ENCODE measurements at regions not wholly inside any gene's neighbourhood (a gene's known extent, or its start where the extent isn't known, plus 50 kb on each side); places are given as distances from the start of the nearest gene placed in this dataset.

DNA sequence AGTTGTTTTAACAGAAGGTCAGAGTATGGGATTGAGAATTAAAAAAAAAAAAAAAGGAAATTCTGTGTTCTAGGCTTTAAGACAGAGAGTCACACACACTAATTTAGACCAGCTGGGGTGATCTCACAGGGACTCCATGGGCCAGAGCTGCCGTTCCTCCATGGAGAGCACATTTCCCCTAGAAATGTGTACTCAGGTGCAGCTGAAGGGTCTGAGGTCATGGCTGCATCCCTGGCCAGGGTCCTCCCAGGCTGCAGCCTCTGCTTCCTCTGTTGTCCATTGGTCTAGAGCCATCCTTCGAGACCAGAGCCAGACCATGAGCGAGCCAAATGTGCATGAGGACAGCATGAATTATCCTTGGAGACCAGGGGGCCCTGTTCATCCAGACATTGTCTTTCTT is 190.1 kb upstream of the TNP1 start:
- no peak for DNase-seq

DNA sequence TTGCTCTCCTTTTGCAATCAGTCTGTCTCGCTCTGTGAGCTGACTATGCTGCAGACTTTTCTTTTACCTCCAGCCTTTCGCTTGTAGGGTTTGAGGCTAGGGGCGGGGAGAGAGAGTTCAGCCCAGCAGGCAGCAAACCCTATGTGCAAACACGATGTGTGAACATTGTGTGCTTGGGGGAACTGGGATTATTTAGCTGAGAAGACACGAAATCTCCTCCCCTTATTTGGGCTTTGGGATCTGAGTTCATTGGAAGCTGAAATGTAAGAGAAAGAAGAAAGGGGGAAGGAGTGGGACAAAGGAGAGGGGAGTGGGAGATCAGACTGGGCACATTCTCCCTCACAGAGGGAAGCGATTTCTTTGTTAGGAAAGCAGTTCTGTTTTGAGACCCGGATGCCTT is 189.6 kb upstream of the TNP1 start:
- no peak for DNase-seq

DNA sequence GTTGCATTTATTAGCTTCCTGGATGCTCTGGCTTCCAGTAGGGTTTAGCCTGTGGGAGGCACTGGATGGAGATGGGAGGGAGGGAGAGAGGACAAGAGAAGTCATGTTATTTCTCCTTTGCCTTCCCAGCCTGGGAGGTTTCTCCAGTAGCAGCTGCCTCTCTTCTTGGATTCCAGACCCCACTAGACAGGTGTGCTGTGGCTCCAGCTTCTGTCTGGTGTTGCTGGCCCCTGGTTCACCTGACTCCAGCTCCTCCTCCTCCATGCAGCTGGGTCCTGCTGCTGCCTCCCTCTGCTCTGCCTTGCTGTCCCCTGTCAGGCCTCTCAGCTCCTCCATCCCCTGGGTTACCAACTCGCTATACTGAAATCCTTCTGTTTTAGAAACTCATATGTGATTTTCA is 188.9 kb upstream of the TNP1 start:
- no peak for DNase-seq

DNA sequence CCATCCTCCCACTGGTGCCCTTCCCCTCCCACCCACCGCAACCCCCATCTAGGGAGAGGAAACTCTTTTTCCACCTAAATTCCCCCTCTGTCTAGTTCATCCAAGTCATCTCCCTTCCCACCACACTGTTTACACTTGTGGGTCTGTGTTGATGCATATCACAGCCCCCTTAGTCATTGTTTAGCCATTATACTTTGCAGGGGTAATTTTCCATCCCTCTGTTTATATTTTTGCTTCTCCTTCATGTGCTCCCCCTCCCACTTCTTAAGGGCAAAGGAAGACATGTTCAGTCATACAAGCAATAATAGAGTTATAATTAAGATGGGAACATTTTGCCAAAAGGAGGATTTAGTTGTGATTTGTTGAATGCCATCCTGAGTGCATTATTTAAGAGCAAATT is 187.8 kb upstream of the TNP1 start:
- no peak for DNase-seq

DNA sequence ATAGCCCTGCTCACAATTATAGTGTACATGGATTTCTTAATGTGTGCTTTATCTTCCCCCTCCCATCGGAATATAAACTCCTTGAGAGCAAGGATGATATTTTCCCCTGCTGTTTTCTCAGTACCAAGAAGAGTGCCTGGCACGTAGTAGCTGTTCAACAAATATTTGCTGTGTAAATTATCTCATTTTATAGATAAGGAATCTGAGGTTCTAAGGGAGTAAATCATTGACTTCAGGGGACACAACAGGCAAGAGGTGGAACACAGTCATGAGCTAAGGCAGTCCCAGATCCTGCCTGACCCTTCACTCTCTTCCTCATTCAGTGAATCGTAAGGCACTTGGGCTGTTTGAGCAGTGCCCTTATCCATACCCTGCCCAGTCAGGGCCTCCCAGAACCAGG is 187.3 kb upstream of the TNP1 start:
- DNase-seq, result no peak

DNA sequence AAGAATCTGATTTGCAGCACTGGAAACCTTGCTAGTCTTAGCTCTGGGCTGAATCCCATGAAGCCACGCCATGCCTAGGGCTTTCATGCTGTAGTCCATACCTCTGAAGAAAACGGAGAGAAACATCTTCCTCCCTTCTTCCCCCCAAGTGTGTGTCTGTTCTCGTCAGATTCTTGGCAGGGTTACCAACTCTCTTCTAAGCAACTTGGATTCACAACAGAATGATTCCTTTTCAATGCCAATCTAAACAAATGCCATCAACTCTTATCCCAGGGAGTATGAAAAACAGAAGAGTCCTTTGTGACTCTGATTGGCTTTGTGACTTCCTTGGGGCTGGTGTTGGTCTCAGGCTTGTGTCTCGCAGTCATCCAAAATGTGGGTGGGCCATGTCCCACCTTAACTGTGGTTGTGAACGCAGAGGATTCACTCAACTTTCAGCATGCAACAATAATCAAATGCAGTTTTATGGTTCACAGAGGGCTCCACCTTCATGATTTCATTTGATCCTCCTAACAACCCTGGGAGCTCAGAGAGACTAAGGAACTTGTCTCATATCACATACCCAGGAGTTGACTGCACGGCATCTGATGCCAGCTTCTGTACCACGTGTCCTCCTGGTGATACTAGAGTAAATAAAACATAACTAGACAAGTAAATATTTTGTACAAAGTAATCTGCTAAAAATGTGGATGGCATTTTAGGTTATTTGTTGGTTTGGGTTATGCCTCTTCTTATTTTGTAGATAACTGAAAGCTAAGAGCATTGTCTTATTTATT is 186.0 kb upstream of the TNP1 start:
- no peak for DNase-seq

DNA sequence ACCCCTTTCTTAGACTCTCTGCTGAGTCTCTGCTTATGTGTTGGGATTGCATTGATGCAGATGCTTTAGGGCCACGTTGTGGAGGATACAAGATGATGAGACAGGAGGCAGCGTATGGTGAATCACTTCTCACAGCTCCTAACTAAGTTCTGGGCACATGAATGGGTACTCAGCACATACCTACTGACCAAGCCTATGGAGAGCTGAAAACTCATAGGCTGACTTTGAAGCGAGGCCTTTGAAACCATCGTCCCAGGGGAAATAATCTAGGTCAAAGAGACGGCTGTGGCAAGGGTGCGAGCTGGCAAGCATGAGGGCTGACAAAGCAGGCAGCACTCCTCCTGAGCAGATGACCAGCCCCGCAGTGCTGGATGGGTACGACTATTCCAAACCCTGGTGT is 180.2 kb upstream of the TNP1 start:
- DNase-seq, result no peak

DNA sequence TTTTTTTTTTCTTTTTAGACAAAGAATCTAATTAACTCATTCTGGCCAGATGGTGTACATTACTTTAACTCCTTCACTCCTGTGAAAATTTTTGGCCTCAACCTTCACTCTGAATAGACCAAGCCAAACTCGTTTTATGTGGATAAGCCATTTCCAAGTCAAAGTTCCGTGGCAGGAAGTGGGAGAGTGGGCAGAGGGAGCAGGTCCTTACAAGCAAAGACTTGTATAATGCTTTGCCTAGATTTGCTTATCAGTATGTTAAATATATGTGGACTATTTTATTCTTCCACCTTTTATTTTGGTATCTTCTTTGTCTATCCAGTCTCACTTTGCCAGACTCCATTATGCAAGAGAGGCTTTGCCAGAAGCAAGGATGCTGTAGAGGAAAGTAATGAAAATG is 178.1 kb upstream of the TNP1 start:
- no peak for DNase-seq

DNA sequence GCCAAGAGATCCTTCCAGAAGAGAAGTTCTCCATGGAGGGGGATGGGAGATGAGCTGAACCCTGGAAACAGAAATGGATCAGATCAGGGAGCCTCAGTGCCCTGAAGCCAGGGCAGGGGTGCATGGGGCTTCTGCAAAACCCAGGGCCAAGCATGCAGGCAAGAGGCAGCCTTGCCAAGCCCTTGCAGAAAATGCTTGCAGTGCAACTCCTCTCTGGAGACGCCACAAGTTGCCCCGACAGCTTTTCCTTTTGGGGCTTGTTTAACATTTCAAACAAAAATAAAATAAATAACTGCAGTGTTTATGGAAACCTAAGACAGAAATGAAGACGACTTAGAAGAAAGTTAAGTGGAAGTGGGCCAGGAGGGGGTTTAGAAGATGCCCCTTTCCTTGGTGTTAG is 177.5 kb upstream of the TNP1 start:
- no peak for DNase-seq

DNA sequence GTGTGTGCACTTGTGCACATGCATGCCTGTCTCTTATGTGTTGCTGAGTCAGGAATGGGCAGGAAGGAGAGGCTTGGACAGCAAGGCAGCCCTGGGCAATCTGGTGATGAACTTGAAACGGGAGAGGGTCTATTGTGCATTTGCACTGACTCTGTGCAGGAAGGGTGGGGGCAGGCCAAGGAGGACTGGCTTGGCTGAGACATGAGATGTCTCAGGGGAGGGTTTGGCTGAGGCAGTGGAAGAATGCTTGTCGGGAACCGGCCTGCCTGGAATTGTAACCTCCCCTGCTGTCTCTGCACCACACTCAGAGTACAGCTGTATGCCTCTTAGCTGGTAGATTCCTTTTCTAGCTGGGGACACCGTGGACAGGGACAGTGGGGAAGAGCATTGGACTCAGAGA is 176.1 kb upstream of the TNP1 start:
- DNase-seq, result no peak

DNA sequence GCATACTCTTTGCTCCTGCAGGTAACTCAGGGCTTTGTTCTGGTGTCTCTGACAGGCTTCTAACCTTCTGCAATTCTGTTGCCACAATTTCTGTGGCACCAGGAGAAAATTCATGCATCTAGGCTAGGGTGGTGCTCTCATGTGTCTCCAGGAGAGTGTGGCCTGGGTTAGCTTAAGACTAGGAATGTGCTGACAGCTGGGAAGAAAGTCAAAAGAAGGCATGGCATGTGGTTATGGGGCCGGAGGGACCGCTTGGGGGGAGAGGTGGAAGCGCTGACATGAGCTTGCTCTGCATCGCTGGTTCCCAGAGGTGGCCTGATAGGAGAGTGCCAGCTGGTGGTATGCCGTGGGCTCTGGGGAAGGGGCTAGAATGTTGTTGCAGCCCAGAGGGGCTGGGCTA is 173.3 kb upstream of the TNP1 start:
- no peak for DNase-seq

DNA sequence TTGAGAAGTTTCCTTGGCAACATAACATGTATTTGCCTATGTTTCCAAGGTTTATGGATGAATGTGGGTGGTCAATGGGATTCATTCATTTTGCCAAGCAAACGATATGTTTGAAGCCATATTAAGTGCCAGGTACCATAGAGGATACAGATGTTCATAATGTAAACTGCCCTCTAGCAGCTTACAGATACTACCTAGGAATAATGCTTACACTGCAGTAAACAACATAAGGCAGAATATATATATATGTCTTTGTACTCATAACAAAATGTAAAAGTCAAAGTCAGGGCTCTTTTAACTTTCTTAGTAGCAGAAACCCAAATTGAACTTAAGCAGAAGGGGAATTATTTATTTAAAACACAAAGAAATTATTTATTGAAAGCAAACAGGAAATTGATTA is 171.6 kb upstream of the TNP1 start:
- DNase-seq, result no peak

DNA sequence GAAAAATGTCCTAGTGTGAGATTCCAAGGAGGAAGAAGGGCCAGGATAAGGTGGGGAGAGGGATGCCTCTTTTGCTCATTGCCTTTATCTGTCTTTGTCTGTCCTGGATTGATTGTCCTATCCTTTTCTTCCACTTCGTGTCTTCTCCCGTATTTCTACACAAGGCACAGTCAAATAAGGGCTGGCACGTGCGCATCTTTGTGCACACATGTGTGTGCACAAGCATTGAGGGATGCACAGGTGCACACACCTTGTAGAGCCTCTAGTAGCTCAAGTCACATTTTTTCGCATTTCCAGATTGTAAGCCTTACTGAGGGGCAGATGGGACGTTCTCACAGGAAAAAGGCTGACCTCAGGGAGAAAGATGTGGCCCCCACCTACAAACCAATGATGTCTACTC is 170.2 kb upstream of the TNP1 start:
- no peak for DNase-seq

DNA sequence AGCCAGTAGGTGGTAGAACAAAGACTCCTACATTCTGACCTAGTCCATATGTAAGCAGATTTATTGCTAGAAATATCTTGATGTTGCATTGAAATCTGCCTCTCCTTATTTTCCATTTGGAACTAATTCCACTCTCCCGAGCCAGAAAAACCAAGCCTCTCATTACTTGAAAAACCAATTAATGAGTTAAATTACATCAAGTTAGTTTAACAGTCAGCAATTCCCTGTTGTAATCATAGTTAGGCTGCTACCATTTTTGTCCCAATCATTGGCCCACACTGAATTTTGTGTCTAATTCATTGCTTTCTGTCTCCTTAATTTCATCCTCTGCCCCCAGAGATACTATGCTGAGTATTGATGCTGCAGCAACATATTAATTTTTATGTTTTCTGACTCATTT is 168.3 kb upstream of the TNP1 start:
- DNase-seq, result no peak

DNA sequence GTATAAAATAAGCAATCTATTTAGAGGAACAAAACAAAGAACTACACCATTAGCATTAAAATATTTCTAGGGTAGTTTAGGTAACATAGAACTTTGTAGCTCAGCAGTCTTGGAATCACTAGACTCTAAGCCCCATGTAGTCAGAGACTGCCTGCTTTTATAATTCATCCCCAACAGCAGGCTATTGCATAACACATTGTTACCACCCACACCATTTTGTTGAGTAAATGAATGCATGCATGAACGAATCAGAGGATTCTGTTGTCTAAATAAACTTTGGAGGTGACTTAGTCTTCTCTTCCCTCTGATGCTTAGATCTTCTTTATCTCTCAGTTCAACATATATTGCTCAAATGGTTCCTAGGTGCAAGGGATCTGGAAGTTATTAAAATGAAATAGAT is 167.6 kb upstream of the TNP1 start:
- no peak for DNase-seq

DNA sequence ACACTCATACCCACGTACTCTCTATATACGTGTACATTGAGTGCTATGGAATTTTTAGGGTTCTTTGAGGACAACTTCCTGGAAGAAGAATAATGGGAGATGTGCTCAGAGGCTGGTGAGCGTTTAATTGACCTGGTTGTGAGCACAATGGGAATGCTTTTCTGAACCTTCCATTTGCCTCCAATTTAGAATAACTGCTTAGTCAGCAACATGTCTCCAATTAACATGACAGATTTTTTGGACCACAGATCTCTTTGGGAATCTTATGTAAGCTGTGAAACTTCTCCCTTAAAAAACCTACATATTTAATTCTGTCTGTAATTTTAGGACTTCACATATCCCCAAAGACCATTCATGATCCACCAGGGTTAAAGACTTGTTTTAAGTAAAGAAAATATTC is 166.7 kb upstream of the TNP1 start:
- DNase-seq, result no peak

DNA sequence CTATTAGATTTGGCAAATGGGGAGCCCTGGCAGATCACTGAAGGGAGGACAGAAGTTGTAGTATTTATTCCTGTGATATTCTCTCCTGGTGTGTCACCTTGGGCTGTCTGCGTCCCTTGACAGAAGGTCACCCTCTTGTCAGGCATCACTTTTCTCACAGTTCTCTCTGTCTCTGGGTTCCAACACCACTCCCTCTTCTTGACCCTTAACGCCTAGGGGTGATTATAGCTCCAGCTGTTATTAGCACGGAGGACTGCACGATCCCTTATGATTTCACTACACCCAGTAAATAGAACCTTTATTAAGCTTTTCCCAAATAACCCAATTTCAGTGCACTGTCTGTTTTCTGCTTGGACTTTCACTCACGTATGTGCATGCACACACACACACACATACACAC is 166.3 kb upstream of the TNP1 start:
- no peak for DNase-seq

DNA sequence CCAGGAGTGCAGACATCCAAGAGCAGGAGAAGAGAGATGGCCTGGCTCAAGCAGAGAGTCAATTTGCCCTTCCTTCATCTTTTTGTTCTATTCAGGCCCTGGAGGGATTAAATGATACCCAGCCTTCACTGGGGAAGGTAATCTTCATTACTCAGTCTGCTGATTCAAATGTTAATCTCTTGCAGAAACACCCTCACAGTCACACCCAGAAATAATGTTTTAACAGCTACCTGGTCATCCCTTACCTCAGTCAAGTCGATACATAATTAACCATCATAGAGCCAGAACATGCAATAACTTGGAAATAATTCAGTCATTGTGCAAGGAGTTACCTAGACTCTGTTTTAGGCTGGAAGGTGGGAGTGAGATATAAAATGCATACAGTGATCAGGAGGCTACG is 163.7 kb upstream of the TNP1 start:
- DNase-seq, result no peak

DNA sequence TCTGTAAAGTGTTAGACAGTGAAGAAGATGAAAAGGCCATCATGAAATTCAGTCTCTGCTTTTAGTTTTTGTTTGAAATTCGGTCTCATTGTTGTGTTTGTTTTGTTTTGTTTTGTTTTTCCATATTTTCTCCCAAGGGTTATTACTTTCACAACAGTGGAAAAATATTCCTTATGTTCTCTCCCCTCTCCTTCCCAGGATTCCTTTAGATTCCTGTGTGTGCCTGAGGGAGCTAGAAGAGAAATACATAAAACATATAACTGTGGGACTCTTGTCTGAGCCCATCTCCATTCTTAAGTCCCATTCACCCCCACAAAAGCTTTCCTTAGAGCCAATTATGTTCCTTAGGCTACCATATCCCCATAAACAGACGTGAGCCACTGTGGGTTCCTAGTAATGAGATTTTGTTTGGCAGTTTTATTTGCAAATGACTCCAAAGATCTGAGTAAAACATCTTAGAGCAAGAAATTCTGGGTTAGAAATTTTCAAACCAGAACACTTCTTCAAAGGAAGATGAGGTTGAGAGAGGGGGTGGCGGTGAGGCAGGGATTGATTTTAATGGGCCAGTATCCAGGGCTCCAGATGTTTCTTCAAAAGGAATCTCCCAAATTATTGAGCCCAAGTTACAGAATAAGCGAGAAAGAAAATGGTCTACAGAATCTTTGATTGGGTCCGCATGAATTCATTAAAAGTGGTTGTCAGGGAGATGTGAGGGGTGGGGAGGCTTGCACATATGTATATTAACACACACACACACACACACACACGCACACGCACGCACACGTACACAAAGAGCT is 157.8 kb upstream of the TNP1 start:
- DNase-seq, result no peak

DNA sequence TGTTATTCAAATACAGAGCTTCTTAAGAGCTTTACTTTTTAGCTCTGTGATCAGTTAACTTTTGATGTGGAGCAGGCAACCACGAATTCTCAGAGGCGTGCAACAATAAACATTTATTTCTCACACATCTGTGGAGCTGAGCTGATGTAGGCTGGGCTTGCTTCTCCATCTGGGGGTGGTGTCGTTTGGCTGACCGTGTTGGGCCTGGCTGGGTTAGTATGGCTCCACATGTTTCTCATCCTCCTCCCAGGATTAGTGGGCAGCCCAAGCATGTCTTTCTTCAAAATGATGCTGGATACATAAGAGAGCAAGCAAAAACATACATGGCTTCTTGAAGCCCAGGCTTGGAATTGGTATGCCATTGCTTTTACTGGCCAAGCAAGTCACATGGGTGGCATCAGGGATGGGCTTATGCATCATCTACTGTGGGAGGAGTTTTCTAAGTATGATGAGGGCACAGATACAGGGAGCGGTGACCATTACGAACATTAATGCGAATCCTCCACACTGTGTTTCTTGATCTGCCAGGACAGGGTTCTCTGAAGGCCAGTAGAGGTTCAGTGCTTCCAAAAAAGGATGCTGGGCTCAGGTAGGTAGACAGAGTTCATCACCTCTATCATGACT is 157.0 kb upstream of the TNP1 start:
- DNase-seq, result no peak

DNA sequence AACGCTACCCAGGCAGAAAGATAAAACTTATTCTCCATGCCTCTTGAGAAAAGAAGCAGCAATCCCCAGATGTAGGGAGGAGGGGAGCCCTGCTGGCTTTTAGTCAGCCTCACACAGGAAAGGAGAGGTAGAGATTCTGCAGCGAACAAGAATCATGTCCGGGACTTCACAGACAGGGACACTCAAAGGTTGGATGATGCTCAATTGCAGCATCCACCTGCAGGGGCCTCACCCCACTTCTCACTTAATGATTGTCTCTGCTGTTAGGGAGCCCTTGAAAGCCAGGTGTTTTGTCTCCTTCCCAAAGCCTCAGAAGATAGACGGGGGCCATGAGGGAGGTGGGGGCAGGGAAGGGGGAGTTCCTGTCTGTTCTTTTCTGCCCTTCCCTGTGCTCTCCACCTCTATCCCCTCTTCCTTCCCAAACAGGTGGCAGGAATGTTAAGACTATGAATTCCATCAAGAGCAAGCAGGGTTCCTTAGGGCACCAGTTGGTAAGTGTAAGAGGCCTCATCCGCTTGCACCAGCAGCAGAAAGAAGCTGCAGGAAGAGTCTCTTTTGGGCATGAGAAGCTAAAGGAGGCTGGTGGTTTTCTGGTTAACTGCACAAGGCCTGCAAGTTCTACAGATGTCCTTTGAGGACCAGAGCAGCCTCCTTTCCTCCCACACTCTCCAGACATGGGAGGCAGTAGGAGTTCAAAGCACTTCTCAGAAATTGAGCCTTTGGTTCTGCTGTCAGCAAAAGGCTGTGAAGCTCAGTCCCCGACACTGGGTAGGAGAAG is 154.7 kb upstream of the TNP1 start:
- DNase-seq, result no peak

DNA sequence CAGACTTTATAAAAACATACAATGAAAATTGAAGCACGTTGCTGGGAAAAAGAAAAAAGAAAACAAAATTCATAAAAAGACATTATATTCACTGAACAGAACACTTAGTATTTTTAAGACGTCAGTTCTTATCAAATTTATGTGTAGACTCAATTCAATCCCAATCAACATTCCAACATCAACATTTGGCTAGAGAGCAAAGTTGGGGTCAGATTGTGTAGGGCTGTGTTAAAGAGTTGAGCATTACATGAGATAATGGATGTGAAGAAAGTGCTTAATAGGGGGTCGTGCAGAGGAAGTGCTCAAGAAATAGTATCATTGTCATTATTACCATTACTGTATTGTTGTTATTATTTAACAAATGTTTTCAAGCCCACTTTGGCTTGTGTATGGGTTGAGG is 154.1 kb upstream of the TNP1 start:
- no peak for DNase-seq

DNA sequence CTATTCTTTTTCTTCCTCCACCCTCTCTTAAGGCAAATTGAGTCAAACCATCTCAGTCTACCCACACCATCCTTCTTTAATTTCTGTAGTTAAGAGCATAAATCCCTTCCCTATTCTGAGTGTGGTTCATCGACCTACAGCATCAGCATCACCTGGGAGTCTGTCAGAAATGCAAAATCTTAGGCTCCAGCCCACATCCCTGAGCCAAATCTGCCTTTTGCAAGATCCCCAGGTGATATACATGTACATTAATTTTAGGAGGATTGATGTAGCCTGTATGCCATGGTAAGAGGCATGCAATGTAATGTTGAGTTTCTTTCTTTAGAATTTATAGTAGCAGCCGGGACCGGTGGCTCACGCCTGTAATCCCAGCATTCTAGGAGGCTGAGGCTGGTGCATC is 151.7 kb upstream of the TNP1 start:
- DNase-seq, result no peak

DNA sequence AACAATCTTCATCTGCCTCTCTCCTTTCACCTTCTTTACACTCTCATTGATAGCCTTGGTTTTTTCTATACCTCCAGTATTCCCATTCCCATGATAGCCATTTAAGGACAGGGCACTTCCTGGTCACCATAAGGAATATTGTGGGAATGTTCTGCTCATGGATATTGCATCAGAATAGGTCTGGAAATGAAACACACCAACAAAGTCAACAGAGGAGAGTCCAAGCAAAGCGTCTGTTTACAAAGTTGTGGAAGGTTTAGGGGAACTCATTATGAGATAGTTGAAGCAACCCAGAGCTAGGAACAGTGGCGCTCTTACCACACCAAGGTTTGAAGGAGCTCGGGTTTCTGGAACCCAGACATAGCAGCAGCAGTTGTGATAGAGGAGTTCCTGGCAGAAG is 150.3 kb upstream of the TNP1 start:
- no peak for DNase-seq
